HCT116 (cell line): ENCODE measurements at regions not wholly inside any gene's neighbourhood (a gene's known extent, or its start where the extent isn't known, plus 50 kb on each side); places are given as distances from the start of the nearest gene placed in this dataset.

Experiments
- ATAC-seq: fragments of 200-7000 bp; cut with Tn5 transposase; 2 replicates; pipeline ENCODE4 v1.9.1; 2020; ENCODE audit warnings: mild to moderate bottlenecking, moderate library complexity
- BruUV-seq: library from RNA; stranded (reverse); fragments of 400-500 nt; replicated peaks from 2 replicates; lab custom pipeline; 2021; lab: Mats Ljungman, UMichigan
- CTCF ChIA-PET: fragments of 300-600 bp; sonication (Branson Sonifier 250); formaldehyde crosslinking; loops from one replicate; lab custom pipeline; 2021; ENCODE audit warnings: antibody characterized with exemption; lab: Charles Lee
- POLR2A ChIA-PET: fragments of 300-600, 350-600 bp; sonication (Branson Sonifier 250); formaldehyde crosslinking; loops from one replicate; lab custom pipeline; 2021; ENCODE audit warnings: antibody characterized with exemption; lab: Charles Lee
- RAD21 ChIA-PET, 2 experiments: fragments of 300-600 bp; sonication (Branson Sonifier 250); formaldehyde crosslinking; loops; one replicate each; lab custom pipeline; 2023; ENCODE audit warnings: low total read pairs in 2 of 2; ENCODE audit not compliant: uncharacterized antibody in 2 of 2, unreplicated experiment in 2 of 2, low non-redundant PET in 1 of 2; lab: Charles Lee
- DNase-seq: peaks from one replicate; pipeline ENCODE4 v3.0.0-alpha.2; 2010; ENCODE audit warnings: low read depth, low spot score
- H2AFZ ChIP-seq: fragments of 200-600 bp; shearing (Covaris generic), sonication (generic); 2 replicates; pipeline ENCODE4 v1.6.1; 2017; ENCODE audit warnings: low read depth, mixed run types, mixed read lengths, antibody characterized with exemption, low read length; ENCODE audit not compliant: poor library complexity, severe bottlenecking
- H3K27ac ChIP-seq: 2 replicates; pipeline ENCODE4 v1.5.1; 2012; ENCODE audit warnings: low read depth, low read length
- H3K27me3 ChIP-seq: fragments of 200-600 bp; sonication (generic); 2 replicates; pipeline ENCODE4 v1.6.1; 2016; ENCODE audit warnings: mixed run types, low read length, mixed read lengths; ENCODE audit not compliant: insufficient read depth
- H3K36me3 ChIP-seq, 2 experiments: fragments of 200-500 bp in 1 of 2; fragments of 200-600 bp in 1 of 2; sonication (Bioruptor generic) in 1 of 2; sonication (generic) in 1 of 2; 2 replicates each; pipeline versions ENCODE4 v1.5.1 to v1.6.1; 2014 to 2016; ENCODE audit warnings: low read length in 2 of 2, inconsistent platforms in 1 of 2, mixed read lengths in 1 of 2, mixed run types in 1 of 2; ENCODE audit not compliant: insufficient read depth in 2 of 2, control insufficient read depth in 1 of 2
- H3K4me1 ChIP-seq, 2 experiments: fragments of 200-600 bp in 1 of 2; sonication (generic) in 1 of 2; 2 replicates each; pipeline versions ENCODE4 v1.5.1 to v1.6.1; 2012 to 2017; ENCODE audit warnings: low read length in 2 of 2, inconsistent platforms in 1 of 2, mild to moderate bottlenecking in 1 of 2, mixed read lengths in 1 of 2, mixed run types in 1 of 2, moderate library complexity in 1 of 2; ENCODE audit not compliant: insufficient read depth in 2 of 2, control insufficient read depth in 1 of 2
- H3K4me2 ChIP-seq: fragments of 200-600 bp; sonication (generic); 2 replicates; pipeline ENCODE4 v1.6.1; 2017; ENCODE audit warnings: mixed run types, low read length, mixed read lengths
- H3K4me3 ChIP-seq, 2 experiments: fragments of 200-600 bp in 1 of 2; sonication (generic) in 1 of 2; replicated peaks in 1 of 2; 2 replicates each; pipeline ENCODE4 v1.5.1; 2011 to 2016; ENCODE audit warnings: low read length in 2 of 2, control low read depth in 1 of 2, low read depth in 1 of 2, mild to moderate bottlenecking in 1 of 2, mixed read lengths in 1 of 2, mixed run types in 1 of 2
- H3K79me2 ChIP-seq: fragments of 200-600 bp; sonication (generic); 2 replicates; pipeline ENCODE4 v1.6.1; 2017; ENCODE audit warnings: mild to moderate bottlenecking, mixed run types, low read length, moderate library complexity, mixed read lengths; ENCODE audit not compliant: insufficient read depth
- H3K9ac ChIP-seq: fragments of 200-600 bp; sonication (generic); 2 replicates; pipeline ENCODE4 v1.6.1; 2016; ENCODE audit warnings: low read length, mixed read lengths
- H3K9me2 ChIP-seq: fragments of 200-600 bp; sonication (generic), shearing (Covaris generic); 2 replicates; pipeline ENCODE4 v1.6.1; 2017; ENCODE audit warnings: mixed run types, mild to moderate bottlenecking, moderate library complexity; ENCODE audit not compliant: insufficient read depth
- H3K9me3 ChIP-seq, 2 experiments: fragments of 200-500 bp in 1 of 2; fragments of 200-600 bp in 1 of 2; sonication (Bioruptor generic) in 1 of 2; sonication (generic) in 1 of 2; 2 replicates each; pipeline ENCODE4 v1.6.1; 2014 to 2017; ENCODE audit warnings: low read length in 2 of 2, mixed read lengths in 2 of 2, inconsistent platforms in 1 of 2, low read depth in 1 of 2, mild to moderate bottlenecking in 1 of 2, mixed run types in 1 of 2, moderate library complexity in 1 of 2; ENCODE audit not compliant: control insufficient read depth in 1 of 2, insufficient read depth in 1 of 2
- H4K20me1 ChIP-seq: fragments of 200-600 bp; sonication (generic), shearing (Covaris generic); 2 replicates; pipeline ENCODE4 v1.6.1; 2017; ENCODE audit warnings: mixed run types, mild to moderate bottlenecking, moderate library complexity; ENCODE audit not compliant: insufficient read depth
- CBX3 ChIP-seq: IDR thresholded peaks from 2 replicates; pipeline ENCODE4 v1.6.1; 2012; ENCODE audit warnings: low read depth
- CEBPB ChIP-seq: IDR thresholded peaks from 2 replicates; pipeline ENCODE4 v1.6.1; 2012; ENCODE audit warnings: low read depth
- ELF1 ChIP-seq: IDR thresholded peaks from 2 replicates; pipeline ENCODE4 v1.6.1; 2012; ENCODE audit warnings: low read depth, borderline replicate concordance
- FOSL1 ChIP-seq: IDR thresholded peaks from 2 replicates; pipeline ENCODE4 v1.6.1; 2012; ENCODE audit warnings: low read depth
- MAX ChIP-seq: IDR thresholded peaks from 2 replicates; pipeline ENCODE4 v1.6.1; 2012
- POLR2A ChIP-seq: IDR thresholded peaks from 2 replicates; pipeline ENCODE4 v1.7.0; 2011; ENCODE audit warnings: borderline replicate concordance; ENCODE audit not compliant: insufficient read depth, insufficient read length; ENCODE audit errors: extremely low read depth
- SP1 ChIP-seq: IDR thresholded peaks from 2 replicates; pipeline ENCODE4 v1.6.1; 2012; ENCODE audit warnings: low read depth
- SRF ChIP-seq: IDR thresholded peaks from 2 replicates; pipeline ENCODE4 v1.6.1; 2012; ENCODE audit warnings: low read depth
- ZFX ChIP-seq: fragments of 450-650 bp; IDR thresholded peaks from 2 replicates; pipeline ENCODE4 v1.6.1; 2017
- ZNF274 ChIP-seq: fragments of 200-500 bp; sonication (Bioruptor generic); IDR thresholded peaks from 2 replicates; pipeline ENCODE4 v1.6.1; 2014; ENCODE audit warnings: mild to moderate bottlenecking, low read depth, low read length, inconsistent platforms
- intact Hi-C: fragments of 100-400 bp; cut with micrococcal nuclease; formaldehyde crosslinking; loops from 2 replicates; pipeline ENCODE4 v1.10.0; 2022
- TF ChIP-seq, protein P1 (sequence below), 3 experiments: fragments of 200-600 bp in 1 of 3; sonication (generic) in 1 of 3; IDR thresholded peaks in 2 of 3; conservative IDR thresholded peaks in 1 of 3; 2 replicates each; pipeline ENCODE4 v1.5.1; 2012 to 2017; ENCODE audit warnings: low read depth in 2 of 3, low read length in 2 of 3, antibody characterized with exemption in 1 of 3, borderline replicate concordance in 1 of 3, control low read depth in 1 of 3, mild to moderate bottlenecking in 1 of 3, mixed read lengths in 1 of 3, mixed run types in 1 of 3, moderate library complexity in 1 of 3; ENCODE audit not compliant: insufficient read depth in 1 of 3
- TF ChIP-seq, protein P2 (sequence below): IDR thresholded peaks from 2 replicates; pipeline ENCODE4 v1.6.1; 2012

DNA sequence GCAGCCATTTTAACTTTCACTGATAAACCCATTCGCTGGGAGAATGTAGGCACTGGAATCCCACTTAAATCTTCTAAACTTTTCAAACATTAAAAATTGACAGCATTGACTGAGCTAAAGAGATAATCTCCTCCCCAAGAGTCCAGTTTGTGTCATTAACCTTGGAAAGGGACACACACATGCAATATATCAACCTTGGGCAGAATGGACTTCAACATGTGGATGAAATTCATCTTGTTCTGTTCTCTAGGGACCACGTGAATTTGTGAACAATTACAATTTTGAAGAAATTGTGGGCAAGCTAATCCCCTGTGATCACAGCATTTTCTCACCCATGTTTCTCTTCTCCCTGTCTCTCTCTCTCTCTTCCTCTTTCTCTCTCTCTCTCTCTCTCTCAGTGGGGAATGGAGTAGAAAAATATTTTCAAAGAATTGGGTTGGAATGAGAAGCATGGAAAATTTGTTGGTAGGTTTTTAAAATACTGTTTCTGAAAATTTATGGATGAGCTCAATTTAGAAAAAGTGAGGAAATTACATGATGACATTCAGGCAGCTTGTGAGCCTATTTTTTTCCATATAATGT, 553.7 kb downstream of the EBF1 start:
- Histone ChIP-seq H2AFZ (no peak overlapping the region), H3K4me1 (no peaks in the 10 kb centered on the region), H3K9ac (no peak overlapping the region), H3K27me3 (no peaks in the 10 kb centered on the region), H4K20me1 (no peaks in the 10 kb centered on the region), H3K79me2 (no peaks in the 10 kb centered on the region), H3K9me3 (no peaks in the 10 kb centered on the region), H3K4me2 (no peak overlapping the region), H3K9me2 (no peaks in the 10 kb centered on the region), H3K36me3 (no peaks in the 10 kb centered on the region), H3K4me3 (no peak overlapping the region), H3K27ac (no peak overlapping the region)
- ATAC-seq (no peak), DNase-seq (no peak)
- CTCF ChIA-PET: no interaction called here
- RAD21 ChIA-PET: no interaction called here
- BruUV-seq: no TSS peak
- intact Hi-C loops: no loop called here
- POLR2A ChIA-PET: no interaction called here
- TF ChIP-seq CBX3: no peak

- no peaks in the 10 kb centered on the region for H3K79me2 ChIP-seq
- H3K4me1 ChIP-seq: no peaks in the 10 kb centered on the region
- no peaks in the 10 kb centered on the region for H3K27me3 ChIP-seq
- BruUV-seq: no TSS peak
- intact Hi-C loops: no loop called here
- H3K4me3 ChIP-seq: no peak overlapping the region
- H4K20me1 ChIP-seq: no peaks in the 10 kb centered on the region
- no peak for ATAC-seq
- DNase-seq: no peak
- H3K9me2 ChIP-seq: no peaks in the 10 kb centered on the region
- no peaks in the 10 kb centered on the region for H3K9me3 ChIP-seq
- H3K4me2 ChIP-seq: no peak overlapping the region
- no peaks in the 10 kb centered on the region for H3K36me3 ChIP-seq
- no peak for TF ChIP-seq CBX3
- TF ChIP-seq, protein P1, sequence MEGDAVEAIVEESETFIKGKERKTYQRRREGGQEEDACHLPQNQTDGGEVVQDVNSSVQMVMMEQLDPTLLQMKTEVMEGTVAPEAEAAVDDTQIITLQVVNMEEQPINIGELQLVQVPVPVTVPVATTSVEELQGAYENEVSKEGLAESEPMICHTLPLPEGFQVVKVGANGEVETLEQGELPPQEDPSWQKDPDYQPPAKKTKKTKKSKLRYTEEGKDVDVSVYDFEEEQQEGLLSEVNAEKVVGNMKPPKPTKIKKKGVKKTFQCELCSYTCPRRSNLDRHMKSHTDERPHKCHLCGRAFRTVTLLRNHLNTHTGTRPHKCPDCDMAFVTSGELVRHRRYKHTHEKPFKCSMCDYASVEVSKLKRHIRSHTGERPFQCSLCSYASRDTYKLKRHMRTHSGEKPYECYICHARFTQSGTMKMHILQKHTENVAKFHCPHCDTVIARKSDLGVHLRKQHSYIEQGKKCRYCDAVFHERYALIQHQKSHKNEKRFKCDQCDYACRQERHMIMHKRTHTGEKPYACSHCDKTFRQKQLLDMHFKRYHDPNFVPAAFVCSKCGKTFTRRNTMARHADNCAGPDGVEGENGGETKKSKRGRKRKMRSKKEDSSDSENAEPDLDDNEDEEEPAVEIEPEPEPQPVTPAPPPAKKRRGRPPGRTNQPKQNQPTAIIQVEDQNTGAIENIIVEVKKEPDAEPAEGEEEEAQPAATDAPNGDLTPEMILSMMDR (IDR thresholded peaks at IDR 0.05 in 2 of 3, conservative IDR thresholded peaks at IDR 0.05 in 1 of 3; ENCODE audit: borderline replicate concordance in 1 of 3, insufficient read depth in 1 of 3, low read depth in 2 of 3, low read length in 2 of 3): no peak
- TF ChIP-seq ZFX: no peak
- TF ChIP-seq SP1: no peak
- no peak for TF ChIP-seq ZNF274
- TF ChIP-seq CEBPB: no peak
- TF ChIP-seq POLR2A: no peak
- no peak for TF ChIP-seq FOSL1
- TF ChIP-seq, protein P2, sequence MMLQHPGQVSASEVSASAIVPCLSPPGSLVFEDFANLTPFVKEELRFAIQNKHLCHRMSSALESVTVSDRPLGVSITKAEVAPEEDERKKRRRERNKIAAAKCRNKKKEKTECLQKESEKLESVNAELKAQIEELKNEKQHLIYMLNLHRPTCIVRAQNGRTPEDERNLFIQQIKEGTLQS: no peak
- no peak for TF ChIP-seq ELF1
- no peak for TF ChIP-seq MAX
- TF ChIP-seq SRF: no peak
- no peak overlapping the region for H3K9ac ChIP-seq
- POLR2A ChIA-PET: no interaction called here
- no peak overlapping the region for H2AFZ ChIP-seq
- H3K27ac ChIP-seq: no peak overlapping the region
- RAD21 ChIA-PET: no interaction called here
- CTCF ChIA-PET: no interaction called here
These were observed 555.1 kb downstream of the EBF1 start for GRCh38 chr5:158544388-158545339.
